H1 (cell line): ENCODE measurements at regions not wholly inside any gene's neighbourhood (a gene's known extent, or its start where the extent isn't known, plus 50 kb on each side); places are given as distances from the start of the nearest gene placed in this dataset.

Source experiments
- CTCF ChIA-PET: fragments of 300-600 bp; sonication (Branson Sonifier 250); formaldehyde crosslinking; loops from one replicate; lab custom pipeline; 2021; ENCODE audit not compliant: partially characterized antibody; lab: Charles Lee
- POLR2A ChIA-PET: fragments of 300-600 bp; sonication (Branson Sonifier 250); formaldehyde crosslinking; loops from one replicate; lab custom pipeline; 2021; ENCODE audit warnings: inconsistent platforms; ENCODE audit not compliant: partially characterized antibody; lab: Charles Lee
- DNase-seq, 2 experiments: peaks; one replicate each; pipeline versions ENCODE4 v3.0.0 to v3.0.0-alpha.2; 2010 to 2022; ENCODE audit warnings: low spot score in 2 of 2, low read depth in 1 of 2, mixed read lengths in 1 of 2
- FAIRE-seq: peaks from 2 replicates; lab custom pipeline; 2011; peaks lifted over from hg19 to GRCh38; lab: Jason Lieb, UNC
- H2AFZ ChIP-seq: 2 replicates; pipeline ENCODE4 v1.8.1; 2012; ENCODE audit warnings: low read length, inconsistent platforms
- H2AK5ac ChIP-seq: 2 replicates; pipeline ENCODE4 v1.6.1; 2013; ENCODE audit warnings: low read depth, low read length
- H2BK120ac ChIP-seq: replicated peaks from 2 replicates; pipeline ENCODE3; 2013; ENCODE audit warnings: low read depth, low read length, inconsistent platforms
- H2BK12ac ChIP-seq: 2 replicates; pipeline ENCODE4 v1.6.1; 2013; ENCODE audit warnings: low read depth, low read length
- H2BK15ac ChIP-seq: 2 replicates; pipeline ENCODE4 v1.6.1; 2013; ENCODE audit warnings: low read length
- H2BK20ac ChIP-seq: 2 replicates; pipeline ENCODE4 v1.6.1; 2013; ENCODE audit warnings: low read length
- H2BK5ac ChIP-seq: 2 replicates; pipeline ENCODE4 v1.6.1; 2013; ENCODE audit warnings: low read depth, low read length
- H3K14ac ChIP-seq: 2 replicates; pipeline ENCODE4 v1.6.1; 2013; ENCODE audit warnings: inconsistent platforms; ENCODE audit not compliant: insufficient read length
- H3K18ac ChIP-seq: 2 replicates; pipeline ENCODE4 v1.6.1; 2013; ENCODE audit warnings: low read length; ENCODE audit errors: extremely low read depth
- H3K23ac ChIP-seq: 2 replicates; pipeline ENCODE4 v1.6.1; 2013; ENCODE audit warnings: inconsistent platforms; ENCODE audit not compliant: insufficient read length
- H3K23me2 ChIP-seq: 2 replicates; pipeline ENCODE4 v1.6.1; 2013; ENCODE audit warnings: low read depth, low read length
- H3K27ac ChIP-seq: 2 replicates; pipeline ENCODE4 v1.6.1; 2011; ENCODE audit warnings: low read depth, low read length, inconsistent platforms
- H3K27me3 ChIP-seq, 4 experiments: replicated peaks in 1 of 4; 1 replicate in 1 of 4; 2 replicates in 3 of 4; pipeline versions ENCODE4 v1.6.1 to v1.8.1; 2011 to 2013; ENCODE audit warnings: low read length in 3 of 4, mild to moderate bottlenecking in 3 of 4, inconsistent platforms in 2 of 4, mixed read lengths in 2 of 4, moderate library complexity in 1 of 4; ENCODE audit not compliant: control insufficient read depth in 3 of 4, insufficient read depth in 3 of 4; ENCODE audit errors: extremely low read depth in 1 of 4
- H3K36me3 ChIP-seq, 4 experiments: 2 replicates each; pipeline versions ENCODE4 v1.6.1 to v1.8.1; 2011 to 2013; ENCODE audit warnings: mild to moderate bottlenecking in 4 of 4, low read length in 3 of 4, moderate library complexity in 2 of 4, control low read depth in 1 of 4, inconsistent platforms in 1 of 4; ENCODE audit not compliant: insufficient read depth in 4 of 4, control insufficient read depth in 2 of 4
- H3K4ac ChIP-seq: replicated peaks from 2 replicates; pipeline ENCODE3; 2013; ENCODE audit warnings: low read length, low read depth, mixed read lengths, inconsistent platforms; ENCODE audit not compliant: insufficient read length
- H3K4me1 ChIP-seq, 4 experiments: replicated peaks in 1 of 4; 1 replicate in 1 of 4; 2 replicates in 3 of 4; pipeline versions ENCODE4 v1.6.1 to v1.8.1; 2011 to 2013; ENCODE audit warnings: low read length in 3 of 4, inconsistent platforms in 2 of 4, mixed read lengths in 1 of 4; ENCODE audit not compliant: insufficient read depth in 4 of 4, control insufficient read depth in 3 of 4
- H3K4me2 ChIP-seq, 2 experiments: 2 replicates each; pipeline versions ENCODE4 v1.6.1 to v1.8.1; 2011 to 2013; ENCODE audit warnings: low read depth in 2 of 2, low read length in 2 of 2, control low read depth in 1 of 2, inconsistent platforms in 1 of 2, mild to moderate bottlenecking in 1 of 2; ENCODE audit not compliant: insufficient read depth in 1 of 2
- H3K4me3 ChIP-seq, 4 experiments: fragments of 200-600, 300-600 bp in 1 of 4; sonication (generic), shearing (Covaris generic), sonication (Bioruptor Twin) in 1 of 4; 2 replicates each; pipeline versions ENCODE4 v1.5.1 to v1.8.1; 2011 to 2016; ENCODE audit warnings: low read length in 4 of 4, low read depth in 3 of 4, control low read depth in 2 of 4, inconsistent platforms in 2 of 4, mild to moderate bottlenecking in 2 of 4, mixed read lengths in 1 of 4, moderate library complexity in 1 of 4; ENCODE audit not compliant: insufficient read depth in 2 of 4; ENCODE audit errors: extremely low read depth in 1 of 4
- H3K56ac ChIP-seq: replicated peaks from 2 replicates; pipeline ENCODE3; 2013; ENCODE audit warnings: low read depth, mild to moderate bottlenecking, mixed read lengths, low read length, inconsistent platforms; ENCODE audit not compliant: insufficient read length
- H3K79me1 ChIP-seq: 2 replicates; pipeline ENCODE4 v1.6.1; 2013; ENCODE audit warnings: low read depth, low read length, control low read depth
- H3K79me2 ChIP-seq, 2 experiments: 2 replicates each; pipeline versions ENCODE4 v1.6.1 to v1.8.1; 2012 to 2013; ENCODE audit warnings: low read length in 2 of 2, mild to moderate bottlenecking in 2 of 2, inconsistent platforms in 1 of 2; ENCODE audit not compliant: insufficient read depth in 2 of 2, control insufficient read depth in 1 of 2
- H3K9ac ChIP-seq, 4 experiments: replicated peaks in 1 of 4; 1 replicate in 1 of 4; 2 replicates in 3 of 4; pipeline versions ENCODE4 v1.6.1 to v1.8.1; 2011 to 2013; ENCODE audit warnings: low read depth in 3 of 4, low read length in 3 of 4, control low read depth in 2 of 4, mild to moderate bottlenecking in 2 of 4, moderate library complexity in 2 of 4, inconsistent platforms in 1 of 4; ENCODE audit errors: extremely low read depth in 1 of 4
- H3K9me3 ChIP-seq, 2 experiments: 2 replicates each; pipeline versions ENCODE4 v1.6.1 to v1.8.1; 2012 to 2013; ENCODE audit warnings: mild to moderate bottlenecking in 2 of 2, moderate library complexity in 2 of 2, control low read depth in 1 of 2, inconsistent platforms in 1 of 2, low read depth in 1 of 2, low read length in 1 of 2, mixed read lengths in 1 of 2; ENCODE audit not compliant: insufficient read depth in 2 of 2
- H4K20me1 ChIP-seq, 2 experiments: replicated peaks in 1 of 2; 2 replicates each; pipeline versions ENCODE3 to v1.8.1; 2011 to 2013; ENCODE audit warnings: inconsistent platforms in 2 of 2, low read length in 2 of 2, mild to moderate bottlenecking in 1 of 2; ENCODE audit not compliant: insufficient read depth in 2 of 2, control insufficient read depth in 1 of 2
- H4K5ac ChIP-seq: 2 replicates; pipeline ENCODE4 v1.6.1; 2013; ENCODE audit warnings: low read length, low read depth, mixed read lengths, inconsistent platforms; ENCODE audit not compliant: insufficient read length
- H4K8ac ChIP-seq: 2 replicates; pipeline ENCODE4 v1.8.0; 2013; ENCODE audit warnings: mild to moderate bottlenecking, moderate library complexity, low read length, inconsistent platforms; ENCODE audit not compliant: insufficient read depth; ENCODE audit errors: extremely low read depth
- H4K91ac ChIP-seq: replicated peaks from 2 replicates; pipeline ENCODE3; 2013; ENCODE audit warnings: low read length, mixed read lengths, inconsistent platforms; ENCODE audit not compliant: insufficient read length
- ASH2L ChIP-seq: fragments of 200-600, 300-600 bp; sonication (generic); IDR thresholded peaks from one replicate; pipeline ENCODE4 v1.7.1; 2017; ENCODE audit warnings: low read length
- ATF2 ChIP-seq: IDR thresholded peaks from 2 replicates; pipeline ENCODE4 v1.6.1; 2012; ENCODE audit warnings: low read length, inconsistent platforms
- BACH1 ChIP-seq: IDR thresholded peaks from 2 replicates; pipeline ENCODE4 v1.6.1; 2012; ENCODE audit warnings: low read length, improper control_type of control experiment
- BRCA1 ChIP-seq: IDR thresholded peaks from 2 replicates; pipeline ENCODE4 v1.6.1; 2012; ENCODE audit warnings: low read depth, low read length, improper control_type of control experiment
- EGR1 ChIP-seq: IDR thresholded peaks from 2 replicates; pipeline ENCODE4 v1.6.1; 2011; ENCODE audit warnings: low read depth, low read length, borderline replicate concordance
- EP300 ChIP-seq, 2 experiments: IDR thresholded peaks; 1 replicate in 1 of 2; 2 replicates in 1 of 2; pipeline ENCODE4 v1.6.1; 2011 to 2012; ENCODE audit warnings: low read depth in 2 of 2, low read length in 2 of 2, mild to moderate bottlenecking in 2 of 2, borderline replicate concordance in 1 of 2, inconsistent platforms in 1 of 2, moderate library complexity in 1 of 2
- EZH2 ChIP-seq: fragments of 200-600 bp; sonication (generic); IDR thresholded peaks from 2 replicates; pipeline ENCODE4 v1.7.1; 2012; ENCODE audit warnings: low read depth, mild to moderate bottlenecking, moderate library complexity, low read length, inconsistent platforms; ENCODE audit not compliant: severe bottlenecking
- RXRA ChIP-seq: IDR thresholded peaks from 2 replicates; pipeline ENCODE4 v1.6.1; 2011; ENCODE audit warnings: low read depth, mild to moderate bottlenecking, low read length, moderate library complexity; ENCODE audit not compliant: insufficient read depth
- TAF1 ChIP-seq: IDR thresholded peaks from 2 replicates; pipeline ENCODE4 v1.6.1; 2011; ENCODE audit warnings: mild to moderate bottlenecking, low read depth, low read length
- WGBS, 2 experiments: shearing (Covaris generic) in 1 of 2; methylation state at CpG; one replicate each; pipeline versions ENCODE4 v1.1.6 to v1.1.7; 2013 to 2015; ENCODE audit warnings: low lambda C conversion rate in 2 of 2, mixed read lengths in 2 of 2, inconsistent platforms in 1 of 2, low coverage in 1 of 2, missing lambda C conversion rate in 1 of 2; ENCODE audit not compliant: insufficient replicate concordance in 2 of 2, insufficient coverage in 1 of 2, insufficient read length in 1 of 2; ENCODE audit errors: extremely low coverage in 1 of 2, missing lambda C conversion rate in 1 of 2; 5-methylcytosine and 5-hydroxymethylcytosine counted together

GRCh38 chr2:181818058-181818680, 73.4 kb upstream of the ITPRID2 start:
- H3K79me2 ChIP-seq = no peaks in the 10 kb centered on the region
- no peak overlapping the region for H2AK5ac ChIP-seq
- H3K79me1 ChIP-seq = no peaks in the 10 kb centered on the region
- H4K91ac ChIP-seq = no peak overlapping the region
- H2BK120ac ChIP-seq = no peak overlapping the region
- H3K14ac ChIP-seq = no peak overlapping the region
- H2BK5ac ChIP-seq = no peak overlapping the region
- H3K18ac ChIP-seq = no peak overlapping the region
- no peak overlapping the region for H2AFZ ChIP-seq
- no peaks in the 10 kb centered on the region for H3K23me2 ChIP-seq
- H2BK12ac ChIP-seq = no peak overlapping the region
- no peak overlapping the region for H3K23ac ChIP-seq
- H2BK15ac ChIP-seq = no peak overlapping the region
- no peak overlapping the region for H3K4ac ChIP-seq
- POLR2A ChIA-PET = interaction anchor here (0.6 to 0.8 kb wide), 2 partner anchors 14 to 73 kb away, joined by 3 read pairs; no protein-coding TSS in a partner anchor
- H3K56ac ChIP-seq = no peak overlapping the region
- no peaks in the 10 kb centered on the region for H3K9me3 ChIP-seq
- H4K5ac ChIP-seq = no peak overlapping the region
- H3K4me3 ChIP-seq = no peak overlapping the region
- 91% methylated on average over 1 of the region's 1 CpG; no CpG with 5 or more reads in 1 of the 2 experiments for WGBS, 2 experiments
- no peaks in the 10 kb centered on the region for H4K20me1 ChIP-seq
- CTCF ChIA-PET = interaction anchor here (0.9 to 1.4 kb wide), 5 partner anchors 12 to 132 kb away, joined by 3 to 5 read pairs (median 3); no protein-coding TSS in a partner anchor
- no peaks in the 10 kb centered on the region for H3K27me3 ChIP-seq
- FAIRE-seq (no peak), DNase-seq (no peak)
- no peak overlapping the region for H4K8ac ChIP-seq
- H3K36me3 ChIP-seq = no peaks in the 10 kb centered on the region
- H3K4me1 ChIP-seq = no peaks in the 10 kb centered on the region
- H3K27ac ChIP-seq = no peak overlapping the region
- no peak overlapping the region for H3K9ac ChIP-seq
- no peak overlapping the region for H2BK20ac ChIP-seq
- H3K4me2 ChIP-seq = no peak overlapping the region
- TF ChIP-seq EGR1 (no peak), ATF2 (no peak), BRCA1 (no peak), TAF1 (no peak), RXRA (no peak), ASH2L (no peak), EP300 (IDR thresholded peaks at IDR 0.05; ENCODE audit: borderline replicate concordance in 1 of 2, low read depth in 2 of 2, low read length in 2 of 2) (no peak), EZH2 (no peak), BACH1 (no peak)
